Nephron progenitor cell (in vitro differentiated cells): ENCODE measurements at regions not wholly inside any gene's neighbourhood (a gene's known extent, or its start where the extent isn't known, plus 50 kb on each side); places are given as distances from the start of the nearest gene placed in this dataset.

Source experiments
- DNase-seq: peaks from one replicate; pipeline ENCODE4 v3.0.0; 2021
- H3K27ac Mint-ChIP-seq: 2 replicates; pipeline ENCODE4 v1.8.0; 2021; ENCODE audit warnings: mild to moderate bottlenecking, moderate library complexity, mixed read lengths
- H3K27me3 Mint-ChIP-seq: 2 replicates; pipeline ENCODE4 v1.8.0; 2021; ENCODE audit warnings: mild to moderate bottlenecking, low read depth, mixed read lengths; ENCODE audit not compliant: poor library complexity
- H3K36me3 Mint-ChIP-seq: 2 replicates; pipeline ENCODE4 v1.8.0; 2021; ENCODE audit warnings: low read depth, mixed read lengths
- H3K4me1 Mint-ChIP-seq: 2 replicates; pipeline ENCODE4 v1.8.0; 2021; ENCODE audit warnings: mixed read lengths
- H3K4me3 Mint-ChIP-seq: 2 replicates; pipeline ENCODE4 v1.8.0; 2021; ENCODE audit warnings: mild to moderate bottlenecking, moderate library complexity, mixed read lengths
- H3K9me3 Mint-ChIP-seq: 2 replicates; pipeline ENCODE4 v1.8.0; 2021; ENCODE audit warnings: mild to moderate bottlenecking, moderate library complexity, mixed read lengths
- CTCF ChIP-seq: fragments of 200-600 bp; sonication (generic); IDR thresholded peaks from 2 replicates; pipeline ENCODE4 v1.5.0; 2021; ENCODE audit warnings: antibody characterized with exemption

- H3K36me3 Mint-ChIP-seq: no peaks in the 10 kb centered on the region
- no peak overlapping the region for H3K27ac Mint-ChIP-seq
- H3K4me3 Mint-ChIP-seq: no peak overlapping the region
- DNase-seq: peak; percentile 7
- no peaks in the 10 kb centered on the region for H3K9me3 Mint-ChIP-seq
- H3K27me3 Mint-ChIP-seq: peaks cover 7% of the 10 kb centered on the region
- no peak for TF ChIP-seq CTCF
- H3K4me1 Mint-ChIP-seq: peaks cover 22% of the 10 kb centered on the region
Measured at GRCh38 chr5:56763711-56764466, 51.5 kb upstream of the MAP3K1 start.

- no peak for DNase-seq
- peaks cover 22% of the 10 kb centered on the region for H3K4me1 Mint-ChIP-seq
- no peaks in the 10 kb centered on the region for H3K9me3 Mint-ChIP-seq
- H3K27me3 Mint-ChIP-seq: peaks cover 7% of the 10 kb centered on the region
- no peak for TF ChIP-seq CTCF
- no peak overlapping the region for H3K4me3 Mint-ChIP-seq
- H3K36me3 Mint-ChIP-seq: no peaks in the 10 kb centered on the region
- no peak overlapping the region for H3K27ac Mint-ChIP-seq
Measured at GRCh38 chr5:56763182-56763581, 52.2 kb upstream of the MAP3K1 start.

- H3K4me1 Mint-ChIP-seq: peaks cover 22% of the 10 kb centered on the region
- H3K9me3 Mint-ChIP-seq: no peaks in the 10 kb centered on the region
- peaks cover 10% of the 10 kb centered on the region for H3K27me3 Mint-ChIP-seq
- peak overlapping the region; percentile 72 for H3K27ac Mint-ChIP-seq
- no peak overlapping the region for H3K4me3 Mint-ChIP-seq
- TF ChIP-seq CTCF: no peak
- no peak for DNase-seq
- H3K36me3 Mint-ChIP-seq: no peaks in the 10 kb centered on the region
Measured at GRCh38 chr5:56761151-56761885, 54.0 kb upstream of the MAP3K1 start.

GRCh38 chr5:56760723-56761122, 54.6 kb upstream of the MAP3K1 start:
- TF ChIP-seq CTCF: no peak
- Mint-ChIP-seq H3K27me3 (peaks cover 10% of the 10 kb centered on the region), H3K36me3 (no peaks in the 10 kb centered on the region), H3K27ac (peak overlapping the region; percentile 72), H3K4me1 (peaks cover 22% of the 10 kb centered on the region), H3K9me3 (no peaks in the 10 kb centered on the region), H3K4me3 (no peak overlapping the region)
- no peak for DNase-seq

- no peak for DNase-seq
- H3K4me1 Mint-ChIP-seq: peaks cover 22% of the 10 kb centered on the region
- no peaks in the 10 kb centered on the region for H3K36me3 Mint-ChIP-seq
- H3K4me3 Mint-ChIP-seq: no peak overlapping the region
- TF ChIP-seq CTCF: no peak
- peaks cover 10% of the 10 kb centered on the region for H3K27me3 Mint-ChIP-seq
- H3K9me3 Mint-ChIP-seq: no peaks in the 10 kb centered on the region
- H3K27ac Mint-ChIP-seq: no peak overlapping the region
Measured at GRCh38 chr5:56759521-56760216, 55.7 kb upstream of the MAP3K1 start.
